OCI-LY1 (cell line): ENCODE measurements at regions not wholly inside any gene's neighbourhood (a gene's known extent, or its start where the extent isn't known, plus 50 kb on each side); places are given as distances from the start of the nearest gene placed in this dataset.

Experiments used
- H2AFZ ChIP-seq: fragments of 200-600 bp; sonication (generic), shearing (Covaris generic); 2 replicates; pipeline ENCODE4 v1.6.0; 2014; ENCODE audit warnings: antibody characterized with exemption, mild to moderate bottlenecking, low read length
- H3F3A ChIP-seq: fragments of 200-600 bp; sonication (generic), shearing (Covaris generic); 2 replicates; pipeline ENCODE4 v1.6.0; 2014; ENCODE audit warnings: mild to moderate bottlenecking, antibody characterized with exemption, low read length, moderate library complexity; ENCODE audit not compliant: insufficient read depth
- H3K27ac ChIP-seq: fragments of 200-600 bp; sonication (generic); 2 replicates; pipeline ENCODE4 v1.5.1; 2014; ENCODE audit warnings: low read length, mixed run types, mild to moderate bottlenecking, low read depth; ENCODE audit not compliant: poor library complexity, severe bottlenecking
- H3K27me3 ChIP-seq: fragments of 200-600 bp; sonication (generic); 2 replicates; pipeline ENCODE4 v1.6.0; 2014; ENCODE audit warnings: antibody characterized with exemption, mild to moderate bottlenecking, low read length, moderate library complexity; ENCODE audit not compliant: insufficient read depth
- H3K36me3 ChIP-seq: fragments of 200-600 bp; sonication (generic); 2 replicates; pipeline ENCODE4 v1.6.1; 2014; ENCODE audit warnings: mild to moderate bottlenecking, antibody characterized with exemption, low read length, moderate library complexity, mixed read lengths; ENCODE audit not compliant: insufficient read depth
- H3K4me1 ChIP-seq: fragments of 200-600 bp; sonication (generic); 2 replicates; pipeline ENCODE4 v1.5.1; 2014; ENCODE audit warnings: mild to moderate bottlenecking, low read length, moderate library complexity; ENCODE audit not compliant: insufficient read depth, severe bottlenecking
- H3K4me2 ChIP-seq: fragments of 200-600 bp; sonication (generic), shearing (Covaris generic); 2 replicates; pipeline ENCODE4 v1.6.1; 2014; ENCODE audit warnings: low read length
- H3K4me3 ChIP-seq: fragments of 200-600 bp; sonication (generic); 2 replicates; pipeline ENCODE4 v1.5.1; 2014; ENCODE audit warnings: low read length, low read depth, mild to moderate bottlenecking, mixed read lengths; ENCODE audit not compliant: poor library complexity, severe bottlenecking
- H3K79me2 ChIP-seq: fragments of 200-600 bp; shearing (Covaris generic); 2 replicates; pipeline ENCODE4 v1.6.1; 2016; ENCODE audit warnings: mixed run types, low read length, mixed read lengths; ENCODE audit not compliant: insufficient read depth
- H3K9ac ChIP-seq: fragments of 200-600 bp; sonication (generic), shearing (Covaris generic); 2 replicates; pipeline ENCODE4 v1.6.1; 2014; ENCODE audit warnings: mild to moderate bottlenecking, low read length, mixed read lengths
- H3K9me2 ChIP-seq: fragments of 200-600 bp; sonication (generic), shearing (Covaris generic); 2 replicates; pipeline ENCODE4 v1.6.1; 2014; ENCODE audit warnings: low read depth, mild to moderate bottlenecking, low read length, mixed read lengths
- H3K9me3 ChIP-seq: fragments of 200-600 bp; shearing (Covaris generic); 2 replicates; pipeline ENCODE4 v1.6.1; 2014; ENCODE audit warnings: low read length, mixed read lengths
- H4K20me1 ChIP-seq: fragments of 200-600 bp; sonication (generic), shearing (Covaris generic); 2 replicates; pipeline ENCODE4 v1.6.0; 2016; ENCODE audit warnings: mild to moderate bottlenecking, low read length; ENCODE audit not compliant: insufficient read depth
- CTCF ChIP-seq: fragments of 200-600 bp; sonication (generic), shearing (Covaris generic); IDR thresholded peaks from 2 replicates; pipeline ENCODE4 v1.5.1; 2017; ENCODE audit warnings: mild to moderate bottlenecking, antibody characterized with exemption, low read length, moderate library complexity, mixed read lengths
- EZH2 ChIP-seq: fragments of 200-600 bp; sonication (generic), shearing (Covaris generic); IDR thresholded peaks from 2 replicates; pipeline ENCODE4 v1.8.0; 2017; ENCODE audit warnings: borderline replicate concordance, mixed run types, mild to moderate bottlenecking, antibody characterized with exemption, low read length, moderate library complexity, mixed read lengths

GRCh38 chr4:137934046-137934445 lies 308.1 kb downstream of the SLC7A11 start:
- Histone ChIP-seq H3K27ac (no peak overlapping the region), H4K20me1 (no peaks in the 10 kb centered on the region), H3K4me3 (no peak overlapping the region), H3K27me3 (no peaks in the 10 kb centered on the region), H3K4me2 (no peak overlapping the region), H3K79me2 (no peaks in the 10 kb centered on the region), H3K9me3 (no peaks in the 10 kb centered on the region), H3K9me2 (no peaks in the 10 kb centered on the region), H3K9ac (no peak overlapping the region), H2AFZ (no peak overlapping the region), H3K36me3 (no peaks in the 10 kb centered on the region), H3K4me1 (no peaks in the 10 kb centered on the region), H3F3A (no peaks in the 10 kb centered on the region)
- TF ChIP-seq CTCF (no peak), EZH2 (no peak)

GRCh38 chr4:137927972-137928371 lies 314.2 kb downstream of the SLC7A11 start:
- Histone ChIP-seq H3K9ac (no peak overlapping the region), H3K4me2 (no peak overlapping the region), H3F3A (no peaks in the 10 kb centered on the region), H3K27ac (no peak overlapping the region), H3K36me3 (no peaks in the 10 kb centered on the region), H3K9me3 (no peaks in the 10 kb centered on the region), H2AFZ (no peak overlapping the region), H3K4me3 (no peak overlapping the region), H3K4me1 (no peaks in the 10 kb centered on the region), H3K9me2 (no peaks in the 10 kb centered on the region), H3K27me3 (no peaks in the 10 kb centered on the region), H3K79me2 (no peaks in the 10 kb centered on the region), H4K20me1 (no peaks in the 10 kb centered on the region)
- TF ChIP-seq CTCF (no peak), EZH2 (no peak)

GRCh38 chr4:137923494-137923893 lies 318.7 kb downstream of the SLC7A11 start:
- Histone ChIP-seq H3K36me3 (no peaks in the 10 kb centered on the region), H3F3A (no peaks in the 10 kb centered on the region), H3K9me3 (no peaks in the 10 kb centered on the region), H4K20me1 (no peaks in the 10 kb centered on the region), H3K9ac (no peak overlapping the region), H3K27me3 (no peaks in the 10 kb centered on the region), H3K4me1 (no peaks in the 10 kb centered on the region), H3K9me2 (no peaks in the 10 kb centered on the region), H3K79me2 (no peaks in the 10 kb centered on the region), H3K27ac (no peak overlapping the region), H2AFZ (no peak overlapping the region), H3K4me3 (no peak overlapping the region), H3K4me2 (no peak overlapping the region)
- TF ChIP-seq EZH2 (no peak), CTCF (no peak)
